ENCODE measurements at regions not wholly inside any gene's neighbourhood (a gene's known extent, or its start where the extent isn't known, plus 50 kb on each side); places are given as distances from the start of the nearest gene placed in this dataset.
"Not testable (repeated sequence)": the region's sequence is repeated elsewhere in the genome, so short reads cannot be mapped to it uniquely, and the experiment has no call there.

DNA sequence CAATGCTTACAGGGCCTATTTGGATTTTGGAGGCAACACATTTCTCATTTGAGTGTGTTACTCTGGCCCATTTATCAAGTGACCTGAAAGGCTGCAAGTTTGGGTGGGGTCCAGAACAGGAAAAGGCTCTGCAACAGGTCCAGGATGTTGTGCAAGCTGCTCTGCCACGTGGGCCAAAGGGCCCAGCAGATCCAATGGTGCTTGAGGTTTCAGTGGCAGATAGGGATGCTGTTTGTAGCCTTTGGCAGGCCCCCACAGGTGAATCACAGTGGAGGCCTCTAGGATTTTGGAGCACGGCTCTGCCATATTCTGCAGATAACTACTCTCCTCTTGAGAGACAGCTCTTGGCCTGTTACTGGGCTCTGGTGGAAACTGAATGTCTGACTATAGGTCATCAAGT, 412.2 kb upstream of the SMIM21 start:
- intact Hi-C loops (cut with micrococcal nuclease); H3K36me3 Mint-ChIP-seq (ENCODE audit: low read depth); H3K4me3 Mint-ChIP-seq: not testable (repeated sequence)

DNA sequence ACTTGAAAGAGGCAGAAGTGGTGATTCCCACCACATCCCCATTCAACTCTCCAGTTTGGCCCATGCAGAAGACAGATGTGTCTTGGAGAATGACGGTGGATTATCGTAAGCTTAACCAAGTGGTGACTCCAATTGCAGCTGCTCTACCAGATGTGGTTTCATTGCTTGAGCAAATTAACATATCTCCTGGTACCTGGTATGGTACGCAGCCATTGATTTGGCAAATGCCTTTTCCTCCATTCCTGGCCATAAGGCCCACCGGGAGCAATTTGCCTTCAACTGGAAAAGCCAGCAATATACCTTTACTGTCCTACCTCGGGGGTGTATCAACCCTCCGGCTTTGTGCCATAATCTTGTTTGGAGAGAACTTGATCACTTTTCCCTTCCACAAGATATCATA, 411.5 kb upstream of the SMIM21 start:
- H3K4me1 Mint-ChIP-seq (ENCODE audit: low read depth), result no peaks in the 10 kb centered on the region
- no peaks in the 10 kb centered on the region for H3K9me3 Mint-ChIP-seq
- no peaks in the 10 kb centered on the region for H3K36me3 Mint-ChIP-seq (ENCODE audit: low read depth)
- no peak overlapping the region for H3K4me3 Mint-ChIP-seq
- H3K27me3 Mint-ChIP-seq (ENCODE audit: low read depth), result peaks cover 8% of the 10 kb centered on the region
- intact Hi-C loops (cut with micrococcal nuclease), result no loop called here
- H3K27ac Mint-ChIP-seq, result no peak overlapping the region
- DNase-seq, result no peak
- CTCF ChIA-PET, result no interaction called here

More for the DNA sequence above, 412.2 kb upstream of the SMIM21 start:
- H3K9me3 Mint-ChIP-seq; H3K27ac Mint-ChIP-seq; H3K4me1 Mint-ChIP-seq (ENCODE audit: low read depth); DNase-seq; H3K27me3 Mint-ChIP-seq (ENCODE audit: low read depth); CTCF ChIA-PET: not testable (repeated sequence)

DNA sequence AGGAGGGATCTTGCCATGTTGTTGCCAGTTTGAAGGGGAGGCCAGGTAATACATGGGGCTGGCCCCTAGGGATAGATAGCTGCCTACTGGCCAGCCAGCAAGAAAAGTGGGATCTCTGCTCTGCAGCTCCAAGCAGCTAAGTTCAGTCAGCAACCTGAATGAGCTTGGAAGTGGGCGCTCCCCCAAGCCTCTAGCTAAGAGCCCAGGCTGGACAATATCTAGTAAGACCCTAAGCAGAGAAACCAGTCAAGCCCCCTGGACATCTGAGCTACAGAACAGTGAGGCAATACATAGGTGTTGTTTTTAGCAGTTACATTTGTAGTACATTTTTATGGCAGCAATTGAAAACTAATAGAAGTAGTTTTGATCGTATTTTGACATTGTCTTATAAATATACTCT, 409.8 kb upstream of the SMIM21 start:
- Mint-ChIP-seq H3K36me3 (ENCODE audit: low read depth) (no peaks in the 10 kb centered on the region), H3K27ac (no peak overlapping the region), H3K4me1 (ENCODE audit: low read depth) (no peaks in the 10 kb centered on the region), H3K4me3 (no peak overlapping the region), H3K27me3 (ENCODE audit: low read depth) (peaks cover 8% of the 10 kb centered on the region), H3K9me3 (no peaks in the 10 kb centered on the region)
- intact Hi-C loops (cut with micrococcal nuclease), result no loop called here
- CTCF ChIA-PET, result no interaction called here
- no peak for DNase-seq

DNA sequence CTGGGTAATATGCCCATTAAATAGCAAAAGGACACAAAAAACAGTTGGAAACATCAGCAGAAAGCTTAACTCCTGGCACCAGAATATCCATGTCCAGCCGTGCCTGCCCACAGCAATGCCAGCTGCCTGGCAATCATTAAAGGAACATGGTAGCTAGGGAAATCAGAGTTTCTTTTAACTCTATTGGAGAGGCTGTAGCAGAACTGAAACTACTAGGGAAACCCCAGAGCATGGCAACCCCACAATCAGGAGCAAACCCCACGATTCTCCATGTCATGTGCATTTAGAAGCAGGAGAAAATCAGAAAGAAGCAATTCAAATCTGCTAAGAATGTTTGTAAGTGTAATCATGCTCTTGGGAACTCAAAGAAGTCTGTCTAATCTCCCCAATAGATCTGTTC, 409.0 kb upstream of the SMIM21 start:
- CTCF ChIA-PET, result no interaction called here
- intact Hi-C loops (cut with micrococcal nuclease), result no loop called here
- no peaks in the 10 kb centered on the region for H3K36me3 Mint-ChIP-seq (ENCODE audit: low read depth)
- H3K4me3 Mint-ChIP-seq, result no peak overlapping the region
- no peak for DNase-seq
- no peaks in the 10 kb centered on the region for H3K4me1 Mint-ChIP-seq (ENCODE audit: low read depth)
- no peaks in the 10 kb centered on the region for H3K9me3 Mint-ChIP-seq
- H3K27ac Mint-ChIP-seq, result no peak overlapping the region
- peaks cover 5% of the 10 kb centered on the region for H3K27me3 Mint-ChIP-seq (ENCODE audit: low read depth)

DNA sequence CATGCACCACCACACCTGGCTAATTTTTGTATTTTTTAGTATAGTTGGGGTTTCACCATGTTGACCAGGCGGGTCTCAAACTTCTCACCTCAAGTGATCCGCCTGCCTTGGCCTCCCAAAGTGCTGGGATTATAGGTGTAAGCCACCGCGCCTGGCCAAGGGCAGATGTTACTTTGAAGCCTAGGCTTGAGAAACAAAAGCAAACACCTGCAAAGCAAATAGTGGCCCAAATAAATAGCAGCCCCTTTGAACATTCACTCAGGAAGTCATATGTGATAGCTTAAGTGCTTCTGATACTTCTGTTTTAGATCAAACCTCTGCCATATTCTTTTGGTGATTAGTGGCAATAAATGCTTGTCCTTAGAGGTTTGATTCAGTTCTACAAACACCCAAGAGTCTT, 404.5 kb upstream of the SMIM21 start:
- Mint-ChIP-seq H3K4me3 (no peak overlapping the region), H3K36me3 (ENCODE audit: low read depth) (no peaks in the 10 kb centered on the region), H3K9me3 (no peaks in the 10 kb centered on the region), H3K4me1 (ENCODE audit: low read depth) (no peaks in the 10 kb centered on the region), H3K27ac (no peak overlapping the region), H3K27me3 (ENCODE audit: low read depth) (peaks cover 4% of the 10 kb centered on the region)
- no peak for DNase-seq
- intact Hi-C loops (cut with micrococcal nuclease), result no loop called here
- CTCF ChIA-PET, result interaction anchor here (1.1 kb wide), 1 partner anchor 23 kb away, joined by 3 read pairs; no protein-coding TSS in a partner anchor

DNA sequence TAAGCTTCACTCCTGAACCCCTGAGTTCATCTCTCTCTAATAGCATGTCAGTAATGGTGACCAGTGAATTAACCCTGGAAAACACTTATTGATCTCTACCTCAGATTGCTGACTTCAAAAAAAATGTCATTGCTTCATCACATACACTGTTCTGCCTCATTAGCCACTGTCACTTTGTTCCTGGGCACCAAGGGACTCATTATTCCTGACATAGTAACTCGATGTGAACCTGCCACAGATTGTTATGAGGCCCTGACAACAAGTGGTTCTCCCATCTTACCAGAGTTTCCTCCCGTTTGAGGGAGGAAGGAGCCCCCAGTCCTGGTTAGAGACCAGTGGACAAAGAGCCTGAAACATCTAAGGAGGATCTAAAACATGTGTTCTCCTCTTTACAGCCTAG, 403.3 kb upstream of the SMIM21 start:
- CTCF ChIA-PET, result no interaction called here
- Mint-ChIP-seq H3K27ac (no peak overlapping the region), H3K27me3 (ENCODE audit: low read depth) (peaks cover 4% of the 10 kb centered on the region), H3K4me3 (no peak overlapping the region), H3K9me3 (no peaks in the 10 kb centered on the region), H3K36me3 (ENCODE audit: low read depth) (no peaks in the 10 kb centered on the region), H3K4me1 (ENCODE audit: low read depth) (no peaks in the 10 kb centered on the region)
- intact Hi-C loops (cut with micrococcal nuclease), result no loop called here
- no peak for DNase-seq

DNA sequence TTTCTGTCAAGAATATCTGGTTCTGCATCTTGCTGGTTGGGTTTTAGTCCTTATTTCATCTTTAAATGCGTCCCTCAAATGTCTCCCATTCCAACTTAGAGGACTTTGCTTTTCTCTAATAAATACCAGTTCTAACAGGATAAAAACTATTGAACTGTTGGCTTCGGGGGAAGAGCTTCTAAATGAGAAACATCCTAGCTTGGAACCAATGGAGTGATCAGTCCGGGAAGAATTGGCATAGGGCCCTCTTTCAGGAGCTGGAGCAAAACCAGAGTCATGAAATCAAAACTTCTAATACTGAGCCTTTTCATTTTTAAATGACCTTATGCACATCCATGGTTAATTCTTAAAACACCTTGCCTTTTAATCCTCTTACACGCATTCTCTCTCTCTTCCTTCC, 401.6 kb upstream of the SMIM21 start:
- Mint-ChIP-seq H3K4me1 (ENCODE audit: low read depth) (no peaks in the 10 kb centered on the region), H3K9me3 (no peaks in the 10 kb centered on the region), H3K4me3 (no peak overlapping the region), H3K27me3 (ENCODE audit: low read depth) (peaks cover 4% of the 10 kb centered on the region), H3K36me3 (ENCODE audit: low read depth) (no peaks in the 10 kb centered on the region), H3K27ac (no peak overlapping the region)
- no peak for DNase-seq
- intact Hi-C loops (cut with micrococcal nuclease), result no loop called here
- CTCF ChIA-PET, result no interaction called here

DNA sequence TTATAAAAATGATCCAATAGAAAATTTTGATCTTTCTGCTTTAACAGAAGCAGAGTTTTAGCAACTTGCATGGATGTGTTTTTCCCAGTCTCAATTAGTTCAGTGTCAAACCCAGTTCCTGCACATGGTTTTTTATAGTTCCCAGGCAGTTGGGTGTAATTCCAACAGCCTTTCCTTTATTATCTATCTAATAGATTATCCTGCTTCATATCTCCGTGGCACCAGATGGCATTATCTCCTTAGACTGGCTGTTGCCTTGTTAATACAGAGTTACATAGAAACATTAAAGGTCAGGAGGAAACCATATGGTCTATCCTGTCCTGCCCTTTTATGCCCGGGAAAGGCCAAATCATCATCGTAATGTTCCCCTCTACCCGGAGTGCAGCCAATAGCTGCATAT, 400.9 kb upstream of the SMIM21 start:
- H3K36me3 Mint-ChIP-seq (ENCODE audit: low read depth), result no peaks in the 10 kb centered on the region
- H3K4me1 Mint-ChIP-seq (ENCODE audit: low read depth), result no peaks in the 10 kb centered on the region
- intact Hi-C loops (cut with micrococcal nuclease), result no loop called here
- no peak for DNase-seq
- CTCF ChIA-PET, result no interaction called here
- H3K27ac Mint-ChIP-seq, result no peak overlapping the region
- peaks cover 4% of the 10 kb centered on the region for H3K27me3 Mint-ChIP-seq (ENCODE audit: low read depth)
- H3K4me3 Mint-ChIP-seq, result no peak overlapping the region
- no peaks in the 10 kb centered on the region for H3K9me3 Mint-ChIP-seq

DNA sequence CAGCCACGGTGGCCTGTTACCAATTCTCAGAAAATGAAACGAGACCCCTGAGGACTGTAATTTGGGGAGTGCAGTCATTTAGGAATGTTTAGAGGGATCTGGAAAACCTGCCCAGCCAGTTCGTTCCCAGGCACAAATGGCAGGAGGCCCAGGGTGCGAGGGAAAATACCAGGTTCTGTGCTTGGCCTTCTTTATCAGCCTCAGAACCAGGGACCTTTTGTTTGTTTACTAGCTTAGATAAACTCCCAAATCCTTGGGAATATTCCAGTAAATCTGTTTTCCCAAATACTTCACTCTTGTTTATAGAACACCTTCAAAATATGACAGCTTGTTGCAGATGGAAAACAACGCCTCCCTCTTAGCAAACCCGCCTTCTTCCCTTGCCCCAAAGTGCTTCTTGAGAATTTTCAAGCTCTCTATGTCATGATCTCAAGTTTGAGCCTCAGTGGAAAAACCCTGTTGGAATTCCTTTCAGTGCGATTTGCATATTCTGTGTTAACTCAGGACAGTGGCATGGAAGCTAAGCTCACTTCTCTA, 400.3 kb upstream of the SMIM21 start:
- H3K36me3 Mint-ChIP-seq (ENCODE audit: low read depth), result no peaks in the 10 kb centered on the region
- no peak overlapping the region for H3K4me3 Mint-ChIP-seq
- CTCF ChIA-PET, result no interaction called here
- H3K27ac Mint-ChIP-seq, result no peak overlapping the region
- DNase-seq, result no peak
- no peaks in the 10 kb centered on the region for H3K9me3 Mint-ChIP-seq
- intact Hi-C loops (cut with micrococcal nuclease), result no loop called here
- H3K27me3 Mint-ChIP-seq (ENCODE audit: low read depth), result peaks cover 4% of the 10 kb centered on the region
- H3K4me1 Mint-ChIP-seq (ENCODE audit: low read depth), result no peaks in the 10 kb centered on the region

DNA sequence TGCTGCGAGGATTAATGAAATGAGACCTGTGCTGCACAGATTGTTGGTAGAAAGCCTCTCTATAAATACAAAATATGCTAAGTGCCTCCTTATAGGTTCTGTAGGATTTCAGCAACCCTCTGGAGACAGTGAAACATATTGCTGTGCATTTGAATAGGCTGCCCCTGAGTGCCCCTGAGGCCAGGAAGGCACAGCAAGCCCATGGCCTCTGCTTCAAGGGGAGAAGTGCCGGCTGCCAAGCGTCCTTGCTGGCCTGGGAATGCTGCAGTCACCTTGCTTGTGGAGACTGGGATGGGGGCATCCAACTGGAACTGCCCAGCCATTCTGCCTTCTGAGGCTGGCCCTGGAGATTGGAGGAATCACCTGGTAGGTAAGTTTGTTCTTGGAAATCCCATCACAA, 397.2 kb upstream of the SMIM21 start:
- Mint-ChIP-seq H3K4me1 (ENCODE audit: low read depth) (no peaks in the 10 kb centered on the region), H3K27me3 (ENCODE audit: low read depth) (peaks cover 6% of the 10 kb centered on the region), H3K4me3 (no peak overlapping the region), H3K36me3 (ENCODE audit: low read depth) (no peaks in the 10 kb centered on the region), H3K27ac (no peak overlapping the region), H3K9me3 (no peaks in the 10 kb centered on the region)
- no peak for DNase-seq
- intact Hi-C loops (cut with micrococcal nuclease), result no loop called here
- CTCF ChIA-PET, result no interaction called here

DNA sequence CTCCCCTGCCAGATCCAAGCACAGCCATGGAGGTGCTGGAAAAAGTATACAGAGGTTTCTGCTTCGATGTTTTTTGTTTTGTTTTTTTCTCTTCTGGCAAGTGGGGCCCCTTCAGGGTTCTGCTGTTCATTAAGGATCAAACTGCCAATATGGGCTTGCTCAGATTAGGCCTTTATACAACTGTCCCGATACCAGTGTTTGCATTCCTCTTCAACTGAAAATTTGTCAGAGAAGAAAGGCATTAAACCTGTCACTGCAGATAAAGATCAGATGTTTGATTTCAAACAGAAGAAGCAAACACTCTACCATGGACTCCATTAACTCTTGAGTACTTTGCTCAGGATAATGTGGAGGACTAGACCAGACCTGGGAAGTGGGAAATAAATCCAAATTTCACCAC, 396.0 kb upstream of the SMIM21 start:
- Mint-ChIP-seq H3K4me3 (no peak overlapping the region), H3K4me1 (ENCODE audit: low read depth) (no peaks in the 10 kb centered on the region), H3K27me3 (ENCODE audit: low read depth) (peaks cover 5% of the 10 kb centered on the region), H3K36me3 (ENCODE audit: low read depth) (no peaks in the 10 kb centered on the region), H3K27ac (no peak overlapping the region), H3K9me3 (no peaks in the 10 kb centered on the region)
- intact Hi-C loops (cut with micrococcal nuclease), result no loop called here
- DNase-seq, result no peak
- CTCF ChIA-PET, result no interaction called here

DNA sequence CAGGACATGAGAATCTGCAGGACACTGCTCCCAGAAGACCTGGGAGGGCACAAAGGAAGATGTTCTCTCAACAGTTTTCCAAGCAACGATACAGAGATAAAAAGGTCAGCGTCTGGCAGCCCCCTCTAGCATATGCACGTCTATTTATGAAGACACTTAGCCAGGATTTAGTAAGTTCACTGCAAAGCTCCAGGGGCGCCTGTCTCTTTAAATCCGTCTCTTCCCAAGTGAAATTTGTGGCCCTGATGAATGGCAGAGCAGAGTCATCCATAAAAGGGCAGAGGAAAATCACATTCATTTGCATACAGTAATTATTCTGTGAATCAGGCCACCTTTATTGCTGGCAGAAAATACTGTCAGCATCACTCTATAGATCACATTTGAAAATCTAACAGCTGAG, 390.9 kb upstream of the SMIM21 start:
- no peaks in the 10 kb centered on the region for H3K4me1 Mint-ChIP-seq (ENCODE audit: low read depth)
- H3K27me3 Mint-ChIP-seq (ENCODE audit: low read depth), result peaks cover 5% of the 10 kb centered on the region
- no peak for DNase-seq
- H3K9me3 Mint-ChIP-seq, result no peaks in the 10 kb centered on the region
- H3K4me3 Mint-ChIP-seq, result no peak overlapping the region
- intact Hi-C loops (cut with micrococcal nuclease), result no loop called here
- H3K36me3 Mint-ChIP-seq (ENCODE audit: low read depth), result no peaks in the 10 kb centered on the region
- H3K27ac Mint-ChIP-seq, result no peak overlapping the region
- CTCF ChIA-PET, result no interaction called here

DNA sequence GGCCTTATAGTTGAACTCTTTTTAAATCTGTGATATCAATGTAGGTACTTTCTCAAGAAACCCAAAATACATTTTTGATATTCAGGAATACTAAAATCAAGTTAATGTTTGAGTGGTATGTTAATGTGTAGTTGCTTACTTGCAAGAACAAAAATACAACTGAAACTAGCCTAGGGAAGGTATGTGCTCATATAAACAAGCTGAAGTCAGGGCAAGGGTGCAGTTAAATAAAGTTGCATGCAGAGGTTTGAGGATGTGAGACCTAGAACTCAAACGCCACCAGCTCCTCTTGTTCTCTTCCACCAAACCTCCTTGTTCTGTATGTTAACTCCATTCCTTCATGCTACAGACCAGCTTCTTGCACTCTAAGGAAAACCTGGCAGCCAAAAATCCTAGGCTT, 388.3 kb upstream of the SMIM21 start:
- Mint-ChIP-seq H3K36me3 (ENCODE audit: low read depth) (no peaks in the 10 kb centered on the region), H3K4me1 (ENCODE audit: low read depth) (no peaks in the 10 kb centered on the region), H3K9me3 (no peaks in the 10 kb centered on the region), H3K27me3 (ENCODE audit: low read depth) (peaks cover 14% of the 10 kb centered on the region), H3K4me3 (no peak overlapping the region), H3K27ac (no peak overlapping the region)
- intact Hi-C loops (cut with micrococcal nuclease), result no loop called here
- no peak for DNase-seq
- CTCF ChIA-PET, result no interaction called here

DNA sequence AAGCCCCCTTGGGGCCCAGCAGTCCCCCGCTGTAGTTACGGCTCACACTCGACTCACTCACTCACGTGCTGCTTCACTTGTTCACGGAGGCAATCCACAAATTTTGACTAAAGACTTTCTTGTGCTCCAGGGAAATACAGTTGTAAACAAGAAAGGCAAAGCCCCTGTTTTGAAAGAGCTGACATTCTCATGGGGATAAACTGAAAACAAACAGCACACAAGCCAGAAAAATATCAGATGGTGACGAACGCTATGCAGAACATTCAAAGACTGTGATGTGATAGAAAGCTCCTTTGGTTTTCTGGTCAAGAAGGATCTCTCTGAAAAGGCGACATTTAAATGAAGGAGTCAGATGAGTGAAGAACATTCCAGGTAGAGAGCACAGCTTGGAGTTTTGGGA, 385.3 kb upstream of the SMIM21 start:
- no peak for DNase-seq
- H3K9me3 Mint-ChIP-seq, result no peaks in the 10 kb centered on the region
- CTCF ChIA-PET, result no interaction called here
- no peaks in the 10 kb centered on the region for H3K4me1 Mint-ChIP-seq (ENCODE audit: low read depth)
- peaks cover 19% of the 10 kb centered on the region for H3K27me3 Mint-ChIP-seq (ENCODE audit: low read depth)
- H3K27ac Mint-ChIP-seq, result no peak overlapping the region
- no peaks in the 10 kb centered on the region for H3K36me3 Mint-ChIP-seq (ENCODE audit: low read depth)
- intact Hi-C loops (cut with micrococcal nuclease), result no loop called here
- no peak overlapping the region for H3K4me3 Mint-ChIP-seq

All from activated naive CD4-positive, alpha-beta T cell treated with anti-CD3 and anti-CD28 coated beads for 36 hours (primary cell).